ENCODE measurements at regions not wholly inside any gene's neighbourhood (a gene's known extent, or its start where the extent isn't known, plus 50 kb on each side); places are given as distances from the start of the nearest gene placed in this dataset.
"Not testable (repeated sequence)": the region's sequence is repeated elsewhere in the genome, so short reads cannot be mapped to it uniquely, and the experiment has no call there.

GRCh38 chr18:10101729-10102128, 187.9 kb downstream of the VAPA start:
- DNase-seq: no peak
- Histone ChIP-seq H3K36me3 (ENCODE audit: control insufficient read depth, insufficient read depth, low read length) (no peaks in the 10 kb centered on the region), H3K27ac (ENCODE audit: insufficient read depth, low read length, poor library complexity, severe bottlenecking) (no peak overlapping the region), H3K9me3 (ENCODE audit: control insufficient read depth in 2 of 2, low read length in 2 of 2) (no peaks in the 10 kb centered on the region), H3K4me3 (ENCODE audit: low read depth, low read length) (no peak overlapping the region), H3K4me1 (ENCODE audit: control insufficient read depth, insufficient read depth, low read length, poor library complexity, severe bottlenecking) (no peaks in the 10 kb centered on the region), H3K27me3 (ENCODE audit: control insufficient read depth, insufficient read depth, low read length) (no peaks in the 10 kb centered on the region)
- ATAC-seq (ENCODE audit: low read depth in 2 of 2): no peak
- H3K27ac Mint-ChIP-seq: no peak overlapping the region
- H3K4me1 Mint-ChIP-seq: no peaks in the 10 kb centered on the region
- no peak overlapping the region for H3K4me3 Mint-ChIP-seq
- peaks cover 0 to 2% (median 0%) of the 10 kb centered on the region in 7 donors for H3K9me3 Mint-ChIP-seq
- H3K36me3 Mint-ChIP-seq: no peaks in the 10 kb centered on the region
- peaks cover 3% of the 10 kb centered on the region for H3K27me3 Mint-ChIP-seq

- H3K4me3 ChIP-seq (ENCODE audit: low read depth, low read length); H3K4me1 Mint-ChIP-seq; H3K36me3 Mint-ChIP-seq; DNase-seq; H3K27ac ChIP-seq (ENCODE audit: insufficient read depth, low read length, poor library complexity, severe bottlenecking); H3K9me3 ChIP-seq (ENCODE audit: control insufficient read depth in 2 of 2, low read length in 2 of 2); H3K27ac Mint-ChIP-seq; H3K4me3 Mint-ChIP-seq; H3K27me3 ChIP-seq (ENCODE audit: control insufficient read depth, insufficient read depth, low read length); H3K9me3 Mint-ChIP-seq; H3K36me3 ChIP-seq (ENCODE audit: control insufficient read depth, insufficient read depth, low read length); H3K27me3 Mint-ChIP-seq; ATAC-seq (ENCODE audit: low read depth in 2 of 2); H3K4me1 ChIP-seq (ENCODE audit: control insufficient read depth, insufficient read depth, low read length, poor library complexity, severe bottlenecking): not testable (repeated sequence)
These were observed 191.3 kb downstream of the VAPA start for GRCh38 chr18:10105118-10105517.

GRCh38 chr18:10111191-10111590, 197.4 kb downstream of the VAPA start:
- H3K27ac Mint-ChIP-seq: no peak overlapping the region
- no peaks in the 10 kb centered on the region for H3K4me1 Mint-ChIP-seq
- no peak overlapping the region for H3K27ac ChIP-seq (ENCODE audit: insufficient read depth, low read length, poor library complexity, severe bottlenecking)
- no peaks in the 10 kb centered on the region for H3K27me3 ChIP-seq (ENCODE audit: control insufficient read depth, insufficient read depth, low read length)
- H3K4me3 Mint-ChIP-seq: no peak overlapping the region
- H3K9me3 ChIP-seq (ENCODE audit: control insufficient read depth in 2 of 2, low read length in 2 of 2): no peaks in the 10 kb centered on the region
- no peak overlapping the region for H3K4me3 ChIP-seq (ENCODE audit: low read depth, low read length)
- peaks cover 0 to 5% (median 2%) of the 10 kb centered on the region in 7 donors for H3K9me3 Mint-ChIP-seq
- no peak for ATAC-seq (ENCODE audit: low read depth in 2 of 2)
- H3K36me3 Mint-ChIP-seq: no peaks in the 10 kb centered on the region
- peaks cover 11% of the 10 kb centered on the region for H3K27me3 Mint-ChIP-seq
- no peak for DNase-seq
- H3K4me1 ChIP-seq (ENCODE audit: control insufficient read depth, insufficient read depth, low read length, poor library complexity, severe bottlenecking): no peaks in the 10 kb centered on the region
- H3K36me3 ChIP-seq (ENCODE audit: control insufficient read depth, insufficient read depth, low read length): no peaks in the 10 kb centered on the region

DNA sequence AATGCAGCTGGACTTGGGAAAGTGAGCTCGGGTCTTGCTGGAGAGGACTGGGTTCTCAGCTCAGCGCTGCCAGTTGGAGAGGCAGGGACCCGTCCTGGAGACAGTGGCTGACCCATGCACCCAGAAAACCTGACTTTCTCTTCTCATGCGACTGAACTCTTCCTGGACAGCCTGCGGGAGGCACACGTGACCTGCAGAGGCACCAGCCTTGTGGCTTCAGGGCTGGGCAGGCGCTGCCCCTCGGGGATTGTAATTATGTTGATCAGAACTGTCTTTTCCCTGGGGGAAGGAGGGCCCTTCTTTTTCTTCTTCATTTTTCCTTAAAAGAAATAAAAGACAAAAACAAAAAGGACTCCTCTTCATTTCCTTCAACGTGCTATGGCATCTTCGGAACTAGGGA, 198.1 kb downstream of the VAPA start:
- Mint-ChIP-seq H3K4me1 (no peaks in the 10 kb centered on the region), H3K9me3 (peaks cover 0 to 5% (median under 1%) of the 10 kb centered on the region in 7 donors), H3K27me3 (peaks cover 6% of the 10 kb centered on the region), H3K27ac (no peak overlapping the region), H3K4me3 (no peak overlapping the region), H3K36me3 (no peaks in the 10 kb centered on the region)
- DNase-seq (no peak), ATAC-seq (ENCODE audit: low read depth in 2 of 2) (no peak)
- Histone ChIP-seq H3K27me3 (ENCODE audit: control insufficient read depth, insufficient read depth, low read length) (no peaks in the 10 kb centered on the region), H3K9me3 (ENCODE audit: control insufficient read depth in 2 of 2, low read length in 2 of 2) (no peaks in the 10 kb centered on the region), H3K4me3 (ENCODE audit: low read depth, low read length) (no peak overlapping the region), H3K27ac (ENCODE audit: insufficient read depth, low read length, poor library complexity, severe bottlenecking) (no peak overlapping the region), H3K36me3 (ENCODE audit: control insufficient read depth, insufficient read depth, low read length) (no peaks in the 10 kb centered on the region), H3K4me1 (ENCODE audit: control insufficient read depth, insufficient read depth, low read length, poor library complexity, severe bottlenecking) (no peaks in the 10 kb centered on the region)

DNA sequence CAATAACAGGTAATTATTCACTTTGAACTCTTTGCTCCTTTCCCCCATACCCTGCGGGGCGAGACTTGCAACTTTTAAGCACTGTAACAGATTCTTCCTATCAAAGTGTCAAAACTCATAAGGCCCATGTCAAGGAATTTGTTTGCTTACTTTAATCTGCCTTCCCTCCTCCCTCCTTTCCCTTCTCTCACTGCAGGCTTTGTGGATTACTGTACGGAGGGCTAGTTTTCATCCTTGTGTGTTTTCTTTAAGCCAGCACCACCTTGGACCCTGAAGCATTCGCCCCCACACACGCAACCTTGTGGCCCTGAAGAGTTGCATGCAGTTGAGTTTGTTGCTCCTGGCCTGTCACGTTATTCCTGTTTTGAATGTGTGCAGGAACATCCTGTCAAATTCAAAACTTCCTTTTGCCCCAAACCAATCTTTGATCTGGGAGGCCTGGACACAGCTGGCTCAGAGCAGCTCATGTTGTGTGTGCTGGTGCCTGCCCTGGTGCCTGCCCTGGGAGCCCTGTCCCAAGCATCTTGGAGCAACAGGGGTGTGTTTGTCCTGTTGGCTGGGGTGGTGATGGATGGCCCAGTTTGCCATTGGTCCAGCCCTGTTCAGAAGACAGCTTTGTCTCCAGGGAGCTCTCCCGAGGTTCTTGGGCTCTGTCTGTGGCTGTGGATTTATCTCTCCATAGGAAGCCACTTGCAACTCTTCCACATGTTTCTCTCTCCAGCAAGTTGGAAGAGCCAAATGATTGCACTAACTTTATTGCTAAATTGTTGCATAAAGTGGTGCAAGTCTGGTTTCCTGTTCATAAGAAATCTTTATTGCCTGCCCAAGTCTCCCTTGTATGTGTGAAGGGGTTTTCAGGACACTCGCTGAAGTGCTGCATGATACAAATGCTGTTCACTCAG, 199.6 kb downstream of the VAPA start:
- Histone ChIP-seq H3K27me3 (ENCODE audit: control insufficient read depth, insufficient read depth, low read length) (no peaks in the 10 kb centered on the region), H3K4me1 (ENCODE audit: control insufficient read depth, insufficient read depth, low read length, poor library complexity, severe bottlenecking) (no peaks in the 10 kb centered on the region), H3K9me3 (ENCODE audit: control insufficient read depth in 2 of 2, low read length in 2 of 2) (no peaks in the 10 kb centered on the region), H3K27ac (ENCODE audit: insufficient read depth, low read length, poor library complexity, severe bottlenecking) (no peak overlapping the region), H3K36me3 (ENCODE audit: control insufficient read depth, insufficient read depth, low read length) (no peaks in the 10 kb centered on the region), H3K4me3 (ENCODE audit: low read depth, low read length) (no peak overlapping the region)
- Mint-ChIP-seq H3K36me3 (no peaks in the 10 kb centered on the region), H3K4me3 (no peak overlapping the region), H3K27ac (no peak overlapping the region), H3K27me3 (peaks cover 4% of the 10 kb centered on the region), H3K9me3 (peaks cover 0 to 3% (median 0%) of the 10 kb centered on the region in 7 donors), H3K4me1 (no peaks in the 10 kb centered on the region)
- ATAC-seq (ENCODE audit: low read depth in 2 of 2) (no peak), DNase-seq (no peak)

DNA sequence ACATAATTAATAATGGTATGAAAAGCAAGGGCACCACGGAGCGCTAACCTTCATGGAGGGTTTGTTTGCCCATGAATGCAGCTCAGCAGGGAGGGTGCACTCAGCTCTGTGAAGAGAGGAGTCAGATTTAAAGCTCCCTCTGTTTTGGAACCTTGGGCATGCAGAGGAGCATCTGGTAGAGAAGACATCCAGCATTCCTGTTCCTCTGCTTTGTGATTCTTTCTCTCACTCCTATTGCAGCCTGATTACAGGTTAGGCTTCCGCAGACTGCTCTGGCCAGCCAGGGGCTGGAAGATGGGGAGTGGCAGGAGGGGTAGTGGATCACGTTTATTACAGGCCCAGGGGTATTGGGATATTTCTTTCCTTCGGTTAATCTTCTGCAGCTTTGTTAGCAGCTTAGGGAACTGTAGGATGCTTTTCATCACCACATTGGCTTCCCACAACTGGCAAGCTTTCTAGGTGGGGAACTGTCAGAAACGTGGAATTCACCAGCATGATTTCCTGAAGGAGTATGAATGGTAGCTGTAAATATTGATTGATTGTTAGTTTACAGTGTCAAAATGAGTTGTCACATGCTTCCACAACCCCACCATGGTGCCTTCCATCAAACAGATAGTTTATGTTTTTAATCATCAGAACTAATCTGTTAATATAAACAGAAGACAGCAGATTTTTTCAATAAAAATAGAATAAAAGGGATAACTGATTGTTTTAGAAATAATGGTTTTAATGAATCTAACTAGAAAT, 201.1 kb downstream of the VAPA start:
- no peak for ATAC-seq (ENCODE audit: low read depth in 2 of 2)
- Mint-ChIP-seq H3K27ac (no peak overlapping the region), H3K4me3 (no peak overlapping the region), H3K9me3 (peaks cover 0 to 6% (median 3%) of the 10 kb centered on the region in 7 donors), H3K4me1 (no peaks in the 10 kb centered on the region), H3K27me3 (peaks cover 4% of the 10 kb centered on the region), H3K36me3 (no peaks in the 10 kb centered on the region)
- DNase-seq: no peak
- Histone ChIP-seq H3K4me3 (ENCODE audit: low read depth, low read length) (no peak overlapping the region), H3K36me3 (ENCODE audit: control insufficient read depth, insufficient read depth, low read length) (no peaks in the 10 kb centered on the region), H3K4me1 (ENCODE audit: control insufficient read depth, insufficient read depth, low read length, poor library complexity, severe bottlenecking) (no peaks in the 10 kb centered on the region), H3K27me3 (ENCODE audit: control insufficient read depth, insufficient read depth, low read length) (no peaks in the 10 kb centered on the region), H3K9me3 (ENCODE audit: control insufficient read depth in 2 of 2, low read length in 2 of 2) (peaks cover 0 to 3% of the 10 kb centered on the region in 2 experiments), H3K27ac (ENCODE audit: insufficient read depth, low read length, poor library complexity, severe bottlenecking) (no peak overlapping the region)

GRCh38 chr18:10116574-10116973, 202.8 kb downstream of the VAPA start:
- H3K4me3 Mint-ChIP-seq: no peak overlapping the region
- H3K4me1 Mint-ChIP-seq: no peaks in the 10 kb centered on the region
- peaks cover 0 to 3% of the 10 kb centered on the region in 2 experiments for H3K9me3 ChIP-seq (ENCODE audit: control insufficient read depth in 2 of 2, low read length in 2 of 2)
- no peaks in the 10 kb centered on the region for H3K27me3 ChIP-seq (ENCODE audit: control insufficient read depth, insufficient read depth, low read length)
- ATAC-seq (ENCODE audit: low read depth in 2 of 2) (no peak), DNase-seq (no peak)
- H3K27ac ChIP-seq (ENCODE audit: insufficient read depth, low read length, poor library complexity, severe bottlenecking): no peak overlapping the region
- H3K4me3 ChIP-seq (ENCODE audit: low read depth, low read length): no peak overlapping the region
- H3K36me3 ChIP-seq (ENCODE audit: control insufficient read depth, insufficient read depth, low read length): no peaks in the 10 kb centered on the region
- H3K4me1 ChIP-seq (ENCODE audit: control insufficient read depth, insufficient read depth, low read length, poor library complexity, severe bottlenecking): no peaks in the 10 kb centered on the region
- peaks cover 0 to 7% (median 0%) of the 10 kb centered on the region in 7 donors for H3K9me3 Mint-ChIP-seq
- H3K36me3 Mint-ChIP-seq: no peaks in the 10 kb centered on the region
- H3K27me3 Mint-ChIP-seq: no peaks in the 10 kb centered on the region
- no peak overlapping the region for H3K27ac Mint-ChIP-seq
